ENCODE measurements at regions not wholly inside any gene's neighbourhood (a gene's known extent, or its start where the extent isn't known, plus 50 kb on each side); places are given as distances from the start of the nearest gene placed in this dataset.

GRCh38 chr7:112905413-112905812 is 115.2 kb upstream of the TMEM168 start:
- ATAC-seq (ENCODE audit: low FRiP score) (no peak), DNase-seq (ENCODE audit: low spot score) (no peak)
- TF ChIP-seq, protein P1, sequence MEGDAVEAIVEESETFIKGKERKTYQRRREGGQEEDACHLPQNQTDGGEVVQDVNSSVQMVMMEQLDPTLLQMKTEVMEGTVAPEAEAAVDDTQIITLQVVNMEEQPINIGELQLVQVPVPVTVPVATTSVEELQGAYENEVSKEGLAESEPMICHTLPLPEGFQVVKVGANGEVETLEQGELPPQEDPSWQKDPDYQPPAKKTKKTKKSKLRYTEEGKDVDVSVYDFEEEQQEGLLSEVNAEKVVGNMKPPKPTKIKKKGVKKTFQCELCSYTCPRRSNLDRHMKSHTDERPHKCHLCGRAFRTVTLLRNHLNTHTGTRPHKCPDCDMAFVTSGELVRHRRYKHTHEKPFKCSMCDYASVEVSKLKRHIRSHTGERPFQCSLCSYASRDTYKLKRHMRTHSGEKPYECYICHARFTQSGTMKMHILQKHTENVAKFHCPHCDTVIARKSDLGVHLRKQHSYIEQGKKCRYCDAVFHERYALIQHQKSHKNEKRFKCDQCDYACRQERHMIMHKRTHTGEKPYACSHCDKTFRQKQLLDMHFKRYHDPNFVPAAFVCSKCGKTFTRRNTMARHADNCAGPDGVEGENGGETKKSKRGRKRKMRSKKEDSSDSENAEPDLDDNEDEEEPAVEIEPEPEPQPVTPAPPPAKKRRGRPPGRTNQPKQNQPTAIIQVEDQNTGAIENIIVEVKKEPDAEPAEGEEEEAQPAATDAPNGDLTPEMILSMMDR (IDR thresholded peaks at IDR 0.05): no peak

- ATAC-seq (ENCODE audit: low FRiP score): no peak
- TF ChIP-seq, protein P1 (IDR thresholded peaks at IDR 0.05): no peak
- DNase-seq (ENCODE audit: low spot score): no peak
These were observed 108.5 kb upstream of the TMEM168 start for GRCh38 chr7:112898432-112899290.

DNA sequence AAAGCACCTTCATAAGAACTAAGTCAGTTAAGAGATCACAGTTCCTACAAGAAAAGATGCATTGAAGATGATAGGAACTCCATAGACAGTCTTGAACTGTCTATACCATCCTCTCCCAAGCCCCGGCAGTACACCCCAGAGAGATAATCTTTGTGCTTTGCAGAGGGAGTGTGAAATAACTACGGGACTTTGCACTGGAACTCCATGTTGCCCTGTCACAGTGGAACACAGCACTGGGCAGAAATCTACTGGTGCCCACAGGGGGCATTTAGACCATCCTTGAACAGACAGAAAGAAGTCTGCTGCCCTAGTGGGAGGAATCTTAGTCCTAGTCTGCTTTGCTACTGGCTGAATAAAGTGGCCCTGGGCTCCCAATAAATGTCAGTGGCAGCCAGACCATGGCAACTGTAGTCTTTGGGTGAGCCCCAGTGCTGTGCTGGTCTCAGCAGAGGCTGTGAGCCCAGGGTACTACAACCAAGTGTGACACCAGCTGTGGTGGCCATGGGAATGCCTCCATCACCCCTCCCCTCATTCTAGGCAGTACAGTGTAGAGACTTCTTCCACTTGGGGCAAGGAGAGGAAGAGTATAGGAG is 107.7 kb upstream of the TMEM168 start:
- TF ChIP-seq, protein P1 (IDR thresholded peaks at IDR 0.05): no peak
- ATAC-seq (ENCODE audit: low FRiP score) (no peak), DNase-seq (ENCODE audit: low spot score) (no peak)

DNA sequence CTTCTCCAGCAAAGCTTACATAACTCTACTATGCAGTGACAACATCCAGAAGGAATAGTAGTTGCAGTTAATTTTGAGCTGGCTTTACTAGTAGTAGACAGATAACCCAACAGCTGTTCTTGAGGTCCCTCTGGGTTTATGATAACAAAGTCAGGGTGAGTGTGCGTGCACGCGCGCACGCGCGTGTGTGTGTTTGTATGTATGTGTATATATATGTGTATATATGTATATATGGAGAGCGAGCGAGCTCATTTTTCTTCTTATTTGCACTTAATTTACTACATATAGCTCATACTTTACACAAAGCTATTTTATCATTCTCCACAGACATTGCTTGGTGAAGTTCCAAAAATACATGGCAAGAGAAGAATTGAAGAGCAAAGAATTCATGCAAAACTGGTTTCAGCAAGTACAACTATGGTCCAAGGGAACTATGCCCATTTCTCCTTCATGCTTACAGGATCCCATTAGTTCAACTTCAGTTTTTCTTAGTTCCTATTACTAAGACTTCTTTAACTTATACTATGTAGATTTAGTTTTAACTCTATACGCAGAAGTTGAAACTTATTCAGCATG is 105.9 kb upstream of the TMEM168 start:
- TF ChIP-seq, protein P1 (IDR thresholded peaks at IDR 0.05): no peak
- DNase-seq (ENCODE audit: low spot score): no peak

GRCh38 chr7:112892263-112892662 is 102.1 kb upstream of the TMEM168 start:
- DNase-seq (ENCODE audit: low spot score): no peak
- ATAC-seq (ENCODE audit: low FRiP score): no peak
- TF ChIP-seq, protein P1 (IDR thresholded peaks at IDR 0.05): no peak

More for the DNA sequence above, 105.9 kb upstream of the TMEM168 start:
- ATAC-seq (ENCODE audit: low FRiP score): no peak

- TF ChIP-seq, protein P1 (IDR thresholded peaks at IDR 0.05): no peak
- no peak for ATAC-seq (ENCODE audit: low FRiP score)
- DNase-seq (ENCODE audit: low spot score): no peak
These were observed 101.5 kb upstream of the TMEM168 start for GRCh38 chr7:112891698-112892097.
